Naive thymus-derived CD8-positive, alpha-beta T cell (primary cell): ENCODE measurements at regions not wholly inside any gene's neighbourhood (a gene's known extent, or its start where the extent isn't known, plus 50 kb on each side); places are given as distances from the start of the nearest gene placed in this dataset.
"Not testable (repeated sequence)": the region's sequence is repeated elsewhere in the genome, so short reads cannot be mapped to it uniquely, and the experiment has no call there.

Source experiments
- ATAC-seq, 2 donors: fragments of 150-1000 bp; cut with Tn5 transposase in 1 of 2; sonication (Bioruptor Pico), chemical (Tn5 transposase) in 1 of 2; 1 replicate in 1 of 2; 2 replicates in 1 of 2; pipeline ENCODE4 v1.10.0; 2021; ENCODE audit warnings: mild to moderate bottlenecking in 2 of 2, moderate library complexity in 2 of 2
- POLR2A ChIA-PET: fragments of 350-600 bp; sonication (Branson Sonifier 250); formaldehyde crosslinking; loops from one replicate; lab custom pipeline; 2021; ENCODE audit warnings: antibody characterized with exemption; lab: Charles Lee
- DNase-seq, 10 donors: peaks; one replicate each; pipeline versions ENCODE4 v3.0.0 to v3.0.0-alpha.2; 2020 to 2022
- H3K27ac Mint-ChIP-seq, 10 donors: one replicate each; pipeline ENCODE4 v1.8.0; 2020 to 2022; ENCODE audit warnings: mild to moderate bottlenecking in 10 of 10, mixed read lengths in 10 of 10, moderate library complexity in 4 of 10, inconsistent platforms in 1 of 10
- H3K27me3 Mint-ChIP-seq, 5 donors: one replicate each; pipeline ENCODE4 v1.8.0; 2021 to 2022; ENCODE audit warnings: mixed read lengths in 5 of 5
- H3K36me3 Mint-ChIP-seq, 3 donors: one replicate each; pipeline ENCODE4 v1.8.0; 2020 to 2022; ENCODE audit warnings: mixed read lengths in 3 of 3, mild to moderate bottlenecking in 2 of 3, inconsistent platforms in 1 of 3
- H3K4me1 Mint-ChIP-seq, 4 donors: one replicate each; pipeline ENCODE4 v1.8.0; 2021 to 2022; ENCODE audit warnings: mixed read lengths in 4 of 4
- H3K4me3 Mint-ChIP-seq, 10 donors: one replicate each; pipeline ENCODE4 v1.8.0; 2020 to 2022; ENCODE audit warnings: mild to moderate bottlenecking in 10 of 10, mixed read lengths in 10 of 10, moderate library complexity in 6 of 10, inconsistent platforms in 1 of 10
- H3K9me3 Mint-ChIP-seq, 9 donors: one replicate each; pipeline ENCODE4 v1.8.0; 2020 to 2022; ENCODE audit warnings: mixed read lengths in 9 of 9, mild to moderate bottlenecking in 3 of 9, inconsistent platforms in 1 of 9, moderate library complexity in 1 of 9

- H3K4me3 Mint-ChIP-seq, H3K27me3 Mint-ChIP-seq, ATAC-seq, POLR2A ChIA-PET, DNase-seq, H3K27ac Mint-ChIP-seq, H3K4me1 Mint-ChIP-seq: not testable (repeated sequence)
- H3K36me3 Mint-ChIP-seq: peaks cover 0 to 11% (median 0%) of the 10 kb centered on the region in 3 donors
- H3K9me3 Mint-ChIP-seq: peaks cover 0 to 17% (median 3%) of the 10 kb centered on the region in 9 donors
These were observed 123.3 kb downstream of the EFNB1 start for GRCh38 chrX:68951942-68952619.

GRCh38 chrX:68950937-68951336 lies 122.1 kb downstream of the EFNB1 start:
- Mint-ChIP-seq H3K4me3 (no peak overlapping the region), H3K4me1 (no peaks in the 10 kb centered on the region), H3K27ac (no peak overlapping the region), H3K36me3 (peaks cover 0 to 11% (median 0%) of the 10 kb centered on the region in 3 donors), H3K9me3 (peaks cover 0 to 16% (median 3%) of the 10 kb centered on the region in 9 donors), H3K27me3 (peaks cover 0 to 11% (median 2%) of the 10 kb centered on the region in 5 donors)
- POLR2A ChIA-PET: no interaction called here
- no peak for ATAC-seq
- DNase-seq: no peak

DNA sequence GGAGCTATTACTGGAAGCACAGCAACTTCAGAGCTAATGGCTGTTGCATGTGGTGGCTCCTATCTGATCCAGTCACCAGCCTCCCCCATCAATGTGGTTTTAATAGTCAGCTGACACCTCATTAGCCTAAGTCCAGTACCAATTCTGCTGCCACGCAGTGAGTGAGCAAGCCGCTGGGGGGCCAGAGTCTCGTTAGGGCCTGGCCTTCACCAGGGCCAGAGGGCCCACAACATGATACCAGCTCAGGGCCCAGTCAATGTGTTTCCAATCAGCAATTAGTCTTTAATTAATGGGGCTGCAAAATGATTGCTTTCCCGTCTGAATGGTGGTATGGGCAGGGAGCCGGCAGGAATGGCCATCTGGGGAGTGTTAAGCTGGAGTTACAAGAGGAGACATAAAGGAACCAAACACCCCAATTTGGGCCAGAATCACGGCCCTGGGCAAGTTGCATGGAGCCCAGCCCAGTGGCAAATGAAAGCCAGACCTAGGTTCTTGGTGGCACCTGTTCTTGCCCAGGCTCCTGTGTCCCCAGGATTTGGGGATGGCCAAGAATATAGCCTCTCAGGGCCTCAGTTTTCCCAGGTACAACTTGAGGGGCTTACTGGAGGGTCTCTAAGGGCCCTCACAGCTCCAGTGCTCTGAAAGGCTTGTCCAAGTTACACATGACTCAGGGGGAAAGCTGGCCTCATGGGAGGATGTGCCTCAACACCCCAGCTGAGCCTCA lies 119.2 kb downstream of the EFNB1 start:
- POLR2A ChIA-PET: no interaction called here
- Mint-ChIP-seq H3K4me3 (no peak overlapping the region), H3K9me3 (peaks cover 0 to 2% (median 0%) of the 10 kb centered on the region in 9 donors), H3K27ac (no peak overlapping the region), H3K36me3 (no peaks in the 10 kb centered on the region), H3K27me3 (peaks cover 0 to 3% (median 0%) of the 10 kb centered on the region in 5 donors), H3K4me1 (no peaks in the 10 kb centered on the region)
- ATAC-seq (no peak), DNase-seq (no peak)

DNA sequence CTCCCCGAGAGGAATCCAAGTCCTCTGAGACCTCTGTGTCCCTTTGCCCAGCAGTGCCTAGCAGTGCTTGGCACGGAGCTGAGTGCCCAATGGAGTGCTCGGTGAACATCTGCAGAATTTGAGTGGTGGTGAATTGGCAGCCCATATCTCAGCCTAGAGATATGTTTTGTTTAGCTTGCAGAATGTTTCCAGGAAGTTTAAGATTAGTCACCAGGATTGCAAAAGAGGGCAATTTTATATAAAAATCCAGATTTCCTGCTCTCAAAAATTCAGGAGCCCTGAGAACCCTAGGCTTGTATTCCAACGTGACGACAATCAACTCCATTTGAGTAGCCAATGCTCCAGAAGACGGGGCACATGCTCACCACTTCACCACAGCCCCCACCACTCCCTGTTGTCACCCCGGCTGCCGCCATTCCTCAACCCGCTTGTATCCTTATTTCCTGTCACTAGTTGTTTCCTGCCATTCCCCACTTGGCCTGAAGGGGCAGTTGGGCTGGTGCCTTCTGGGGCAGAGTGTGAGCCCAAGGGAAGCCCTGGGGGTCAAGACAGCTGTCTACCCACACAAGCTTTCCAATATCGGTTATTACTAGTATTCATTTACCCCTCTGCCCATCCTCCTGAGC lies 116.9 kb downstream of the EFNB1 start:
- ATAC-seq: no peak
- no peaks in the 10 kb centered on the region for H3K9me3 Mint-ChIP-seq
- no peaks in the 10 kb centered on the region for H3K4me1 Mint-ChIP-seq
- POLR2A ChIA-PET: no interaction called here
- no peak overlapping the region for H3K4me3 Mint-ChIP-seq
- H3K36me3 Mint-ChIP-seq: no peaks in the 10 kb centered on the region
- no peak for DNase-seq
- H3K27me3 Mint-ChIP-seq: peaks cover 0 to 3% (median 0%) of the 10 kb centered on the region in 5 donors
- no peak overlapping the region for H3K27ac Mint-ChIP-seq

GRCh38 chrX:68945081-68945602 lies 116.3 kb downstream of the EFNB1 start:
- no peak overlapping the region for H3K27ac Mint-ChIP-seq
- no peaks in the 10 kb centered on the region for H3K9me3 Mint-ChIP-seq
- DNase-seq (no peak), ATAC-seq (no peak)
- H3K4me3 Mint-ChIP-seq: no peak overlapping the region
- H3K4me1 Mint-ChIP-seq: no peaks in the 10 kb centered on the region
- peaks cover 0 to 3% (median 0%) of the 10 kb centered on the region in 5 donors for H3K27me3 Mint-ChIP-seq
- no peaks in the 10 kb centered on the region for H3K36me3 Mint-ChIP-seq
- POLR2A ChIA-PET: no interaction called here

DNA sequence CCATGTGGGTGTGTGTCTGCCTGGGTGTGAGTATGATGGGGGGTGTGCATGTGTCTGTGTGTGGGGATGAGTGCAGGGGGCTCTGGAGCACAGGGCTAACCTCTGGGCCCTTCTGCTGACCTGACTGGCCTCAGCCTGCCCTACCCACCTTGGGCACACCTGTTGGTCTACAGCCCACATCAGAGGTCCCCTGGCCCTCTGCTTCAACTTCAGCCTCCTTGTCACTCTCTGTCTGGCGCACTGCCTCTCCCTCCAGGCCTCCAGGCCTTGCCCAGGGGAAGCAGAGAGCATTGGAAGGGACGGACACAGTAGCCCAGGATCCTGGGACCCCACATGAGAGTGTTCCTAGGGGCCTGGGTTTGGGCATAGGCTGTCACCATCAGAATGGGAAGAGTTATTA lies 115.4 kb downstream of the EFNB1 start:
- no peak overlapping the region for H3K4me3 Mint-ChIP-seq
- POLR2A ChIA-PET: no interaction called here
- peaks cover 0 to 3% (median 0%) of the 10 kb centered on the region in 5 donors for H3K27me3 Mint-ChIP-seq
- H3K9me3 Mint-ChIP-seq: no peaks in the 10 kb centered on the region
- ATAC-seq: no peak
- H3K27ac Mint-ChIP-seq: no peak overlapping the region
- no peaks in the 10 kb centered on the region for H3K4me1 Mint-ChIP-seq
- DNase-seq: no peak
- no peaks in the 10 kb centered on the region for H3K36me3 Mint-ChIP-seq

GRCh38 chrX:68942840-68943239 lies 114.0 kb downstream of the EFNB1 start:
- Mint-ChIP-seq H3K36me3 (no peaks in the 10 kb centered on the region), H3K9me3 (no peaks in the 10 kb centered on the region), H3K27ac (no peak overlapping the region), H3K4me3 (no peak overlapping the region), H3K4me1 (no peaks in the 10 kb centered on the region), H3K27me3 (peaks cover 0 to 3% (median 0%) of the 10 kb centered on the region in 5 donors)
- ATAC-seq (no peak), DNase-seq (no peak)
- POLR2A ChIA-PET: no interaction called here

DNA sequence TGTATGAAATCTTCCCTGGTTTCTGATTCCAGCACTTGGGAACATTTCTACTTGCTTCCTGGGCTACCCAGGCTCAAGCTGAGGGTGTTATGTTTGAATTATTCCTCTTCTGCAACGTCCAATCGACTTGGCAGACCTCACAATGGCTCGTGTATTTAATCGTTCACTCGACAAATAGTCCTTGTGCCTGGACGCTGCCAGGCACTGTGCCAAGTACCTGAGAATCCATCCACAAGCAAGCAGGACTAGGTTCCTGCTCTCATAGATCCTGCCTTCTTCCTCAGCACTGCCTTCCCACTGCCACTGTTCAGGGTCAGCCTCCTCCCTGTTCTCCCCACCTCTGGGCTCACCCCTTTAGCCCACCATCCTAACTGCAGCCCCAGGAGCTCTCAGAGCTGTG lies 113.3 kb downstream of the EFNB1 start:
- H3K27ac Mint-ChIP-seq: no peak overlapping the region
- peaks cover 0 to 1% (median 0%) of the 10 kb centered on the region in 5 donors for H3K27me3 Mint-ChIP-seq
- no peak for ATAC-seq
- no peak overlapping the region for H3K4me3 Mint-ChIP-seq
- POLR2A ChIA-PET: no interaction called here
- H3K9me3 Mint-ChIP-seq: no peaks in the 10 kb centered on the region
- H3K4me1 Mint-ChIP-seq: no peaks in the 10 kb centered on the region
- DNase-seq: no peak
- no peaks in the 10 kb centered on the region for H3K36me3 Mint-ChIP-seq

- no peaks in the 10 kb centered on the region for H3K4me1 Mint-ChIP-seq
- no peak overlapping the region for H3K4me3 Mint-ChIP-seq
- no peaks in the 10 kb centered on the region for H3K36me3 Mint-ChIP-seq
- H3K9me3 Mint-ChIP-seq: peaks cover 0 to under 1% (median 0%) of the 10 kb centered on the region in 9 donors
- no peak for ATAC-seq
- POLR2A ChIA-PET: no interaction called here
- H3K27me3 Mint-ChIP-seq: peaks cover 0 to 1% (median 0%) of the 10 kb centered on the region in 5 donors
- no peak for DNase-seq
- H3K27ac Mint-ChIP-seq: no peak overlapping the region
These were observed 112.6 kb downstream of the EFNB1 start for GRCh38 chrX:68941385-68941952.

GRCh38 chrX:68940601-68941000 lies 111.8 kb downstream of the EFNB1 start:
- ATAC-seq (no peak), DNase-seq (no peak)
- no peak overlapping the region for H3K27ac Mint-ChIP-seq
- H3K27me3 Mint-ChIP-seq: peaks cover 0 to 1% (median 0%) of the 10 kb centered on the region in 5 donors
- H3K9me3 Mint-ChIP-seq: peaks cover 0 to 2% (median 0%) of the 10 kb centered on the region in 9 donors
- no peak overlapping the region for H3K4me3 Mint-ChIP-seq
- H3K4me1 Mint-ChIP-seq: peaks cover 0 to 2% (median under 1%) of the 10 kb centered on the region in 4 donors
- POLR2A ChIA-PET: interaction anchor here (0.6 kb wide), 1 partner anchor 41 kb away, joined by 5 read pairs; no protein-coding TSS in a partner anchor
- H3K36me3 Mint-ChIP-seq: no peaks in the 10 kb centered on the region

DNA sequence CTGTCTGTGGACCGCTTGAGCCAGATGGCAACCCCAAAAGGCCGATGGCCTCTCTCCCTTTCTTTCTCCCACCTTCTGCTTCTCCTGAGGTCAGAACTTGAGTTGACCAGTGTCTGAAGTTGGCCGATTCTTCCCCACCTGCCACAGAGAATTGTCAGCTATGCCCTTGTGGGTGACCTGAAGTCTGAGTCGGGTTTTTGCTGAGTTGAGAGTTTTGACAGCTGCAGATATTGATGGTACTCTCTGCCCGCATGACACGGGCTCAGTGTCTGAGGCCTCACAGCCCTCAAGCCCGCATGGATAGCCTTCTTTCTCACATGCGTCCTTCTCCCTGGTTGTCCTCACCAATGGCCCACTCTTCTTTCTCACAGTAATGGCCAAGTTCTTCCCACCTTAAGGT lies 111.0 kb downstream of the EFNB1 start:
- POLR2A ChIA-PET: no interaction called here
- Mint-ChIP-seq H3K27me3 (no peaks in the 10 kb centered on the region), H3K4me3 (no peak overlapping the region), H3K4me1 (peaks cover 2 to 6% (median 3%) of the 10 kb centered on the region in 4 donors), H3K9me3 (peaks cover 0 to 2% (median 0%) of the 10 kb centered on the region in 9 donors), H3K36me3 (no peaks in the 10 kb centered on the region), H3K27ac (no peak overlapping the region)
- DNase-seq (no peak), ATAC-seq (no peak)

DNA sequence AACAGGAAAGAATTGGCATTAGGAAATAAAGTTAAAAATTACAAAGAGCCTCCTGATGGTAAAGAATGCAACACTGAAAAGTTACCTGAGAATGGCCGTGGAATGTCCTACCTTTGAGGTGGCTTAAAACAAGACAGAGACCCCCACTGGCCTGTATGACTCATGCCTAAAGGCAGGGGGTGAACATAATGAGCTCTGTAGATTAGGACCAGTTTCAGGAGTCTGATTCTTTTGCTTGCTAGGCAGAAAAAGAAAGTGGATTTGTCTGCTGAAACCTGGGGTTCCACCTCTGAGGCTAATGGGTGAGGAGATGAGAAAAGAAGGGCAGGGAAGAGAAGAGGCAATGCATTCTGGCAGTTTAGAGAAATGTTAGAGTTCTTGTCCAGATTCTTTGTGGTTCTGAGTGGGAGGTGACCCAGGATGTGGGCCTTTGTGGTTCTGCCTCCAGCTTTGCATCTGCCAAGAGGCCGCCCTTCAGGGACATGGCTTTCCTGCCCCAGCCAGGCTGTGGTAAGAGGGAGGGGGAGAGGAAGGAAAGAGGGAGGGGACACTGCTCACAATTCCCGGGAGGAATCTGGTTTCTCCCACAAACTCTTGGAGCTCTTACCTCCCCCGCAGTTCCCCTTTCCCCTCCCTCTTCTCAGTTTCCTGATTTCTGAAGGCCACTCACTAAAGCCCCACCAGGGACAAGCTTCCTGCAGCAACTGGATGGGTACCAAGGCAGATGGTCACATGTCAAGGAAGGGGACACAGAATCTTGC lies 109.6 kb downstream of the EFNB1 start:
- H3K4me1 Mint-ChIP-seq: peaks cover 2 to 6% (median 3%) of the 10 kb centered on the region in 4 donors
- POLR2A ChIA-PET: no interaction called here
- peaks cover 0 to 2% (median 0%) of the 10 kb centered on the region in 9 donors for H3K9me3 Mint-ChIP-seq
- H3K4me3 Mint-ChIP-seq: no peak overlapping the region
- H3K36me3 Mint-ChIP-seq: no peaks in the 10 kb centered on the region
- H3K27me3 Mint-ChIP-seq: no peaks in the 10 kb centered on the region
- no peak overlapping the region for H3K27ac Mint-ChIP-seq
- ATAC-seq (no peak), DNase-seq (no peak)
